ENCODE measurements at regions not wholly inside any gene's neighbourhood (a gene's known extent, or its start where the extent isn't known, plus 50 kb on each side); places are given as distances from the start of the nearest gene placed in this dataset.

DNA sequence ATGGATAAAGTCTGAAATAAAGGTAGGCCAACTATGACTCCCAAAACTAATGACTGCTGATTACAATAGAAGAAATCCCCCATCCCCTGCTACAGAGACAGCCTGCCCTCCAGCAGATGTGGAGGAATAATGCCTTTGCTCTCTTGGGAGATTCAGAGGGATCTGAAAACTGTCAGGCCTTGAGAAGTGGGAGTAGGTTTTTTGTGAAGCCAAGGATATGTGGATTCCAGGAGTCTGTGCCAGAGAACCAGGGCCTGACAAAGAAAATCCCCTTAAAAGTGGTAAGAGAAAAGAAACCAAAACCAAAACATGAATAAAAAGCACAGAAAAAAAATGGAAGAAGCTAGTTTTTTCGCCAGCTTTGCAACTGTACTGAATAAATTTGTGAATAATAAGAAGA lies 397.6 kb downstream of the ZNF521 start:
- intact Hi-C loops (cut with DNase I), result no loop called here
- Histone ChIP-seq H3K27ac (replicated peaks in 1 of 4) (no peak overlapping the region), H3K4me3 (no peak overlapping the region), H3K9me3 (peaks cover 0 to 5% (median 0%) of the 10 kb centered on the region in 4 donors), H3K36me3 (no peaks in the 10 kb centered on the region), H3K27me3 (no peaks in the 10 kb centered on the region), H3K4me1 (no peaks in the 10 kb centered on the region)
- TF ChIP-seq POLR2AphosphoS5 (IDR thresholded peaks at IDR 0.05), result no peak
- TF ChIP-seq POLR2A (IDR thresholded peaks at IDR 0.05; ENCODE audit: low read depth), result no peak
- TF ChIP-seq EP300 (IDR thresholded peaks at IDR 0.05), result no peak
- no peak for TF ChIP-seq CTCF (IDR thresholded peaks at IDR 0.05)
- DNase-seq (ENCODE audit: extremely low spot score), result no peak
- 70% methylated on average over 1 of the region's 1 CpG for WGBS

DNA sequence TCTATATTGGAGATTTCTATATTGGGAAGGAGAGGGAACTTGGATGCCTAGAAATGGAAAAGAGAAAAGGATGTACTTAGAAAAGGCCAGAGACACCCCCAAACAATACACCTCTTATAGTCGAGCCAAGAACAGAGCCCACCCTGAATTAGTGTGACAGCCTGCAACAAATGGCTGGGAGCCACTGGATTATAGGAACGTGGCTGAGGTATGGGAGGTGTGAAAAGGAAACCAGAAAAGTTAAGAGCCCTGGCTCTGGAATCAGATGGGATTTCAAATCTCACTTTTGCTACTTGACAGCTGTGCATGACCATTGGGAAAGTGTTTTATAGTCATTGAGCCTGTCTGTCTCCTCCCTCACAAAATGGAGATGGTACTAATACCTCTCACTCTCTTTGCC lies 394.0 kb downstream of the ZNF521 start:
- no peaks in the 10 kb centered on the region for H3K36me3 ChIP-seq
- no peak for DNase-seq (ENCODE audit: extremely low spot score)
- no peaks in the 10 kb centered on the region for H3K4me1 ChIP-seq
- no peak for TF ChIP-seq POLR2A (IDR thresholded peaks at IDR 0.05; ENCODE audit: low read depth)
- no peak for TF ChIP-seq POLR2AphosphoS5 (IDR thresholded peaks at IDR 0.05)
- no peak for TF ChIP-seq EP300 (IDR thresholded peaks at IDR 0.05)
- no peak for TF ChIP-seq CTCF (IDR thresholded peaks at IDR 0.05)
- no peak overlapping the region for H3K4me3 ChIP-seq
- intact Hi-C loops (cut with DNase I), result no loop called here
- peaks cover 0 to 5% (median 0%) of the 10 kb centered on the region in 4 donors for H3K9me3 ChIP-seq
- H3K27me3 ChIP-seq, result no peaks in the 10 kb centered on the region
- H3K27ac ChIP-seq (replicated peaks in 1 of 4), result no peak overlapping the region
- 80% methylated on average over 2 of the region's 2 CpGs for WGBS

DNA sequence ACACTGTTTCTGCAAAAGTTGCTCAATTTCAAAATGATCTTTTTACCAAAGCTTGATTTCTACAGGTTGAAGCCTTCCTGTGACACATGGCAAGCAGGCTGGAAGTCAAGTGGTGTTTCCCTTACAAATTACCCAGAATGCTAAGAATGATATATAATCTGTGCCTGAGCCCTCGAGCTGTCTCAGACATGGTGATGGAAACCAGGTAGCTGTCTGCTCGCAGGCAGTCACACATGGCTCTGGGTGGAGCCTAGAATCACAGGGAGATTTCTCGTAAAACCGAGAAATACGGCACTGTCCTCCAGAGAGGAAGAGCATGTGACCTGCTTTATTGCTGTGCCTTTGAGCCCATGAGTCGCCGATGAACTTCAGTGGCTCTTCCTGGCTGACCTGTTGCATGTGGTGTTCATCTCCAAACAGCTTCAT lies 392.9 kb downstream of the ZNF521 start:
- no peak overlapping the region for H3K4me3 ChIP-seq
- DNase-seq (ENCODE audit: extremely low spot score), result no peak
- no peaks in the 10 kb centered on the region for H3K4me1 ChIP-seq
- H3K27me3 ChIP-seq, result no peaks in the 10 kb centered on the region
- no peaks in the 10 kb centered on the region for H3K9me3 ChIP-seq
- no peak overlapping the region for H3K27ac ChIP-seq (replicated peaks in 1 of 4)
- H3K36me3 ChIP-seq, result no peaks in the 10 kb centered on the region
- WGBS, result 49% methylated on average over 7 of the region's 7 CpGs
- no peak for TF ChIP-seq POLR2AphosphoS5 (IDR thresholded peaks at IDR 0.05)
- TF ChIP-seq EP300 (IDR thresholded peaks at IDR 0.05), result no peak
- no peak for TF ChIP-seq POLR2A (IDR thresholded peaks at IDR 0.05; ENCODE audit: low read depth)
- no peak for TF ChIP-seq CTCF (IDR thresholded peaks at IDR 0.05)
- intact Hi-C loops (cut with DNase I), result no loop called here

GRCh38 chr18:24964216-24964615 lies 387.8 kb downstream of the ZNF521 start:
- peaks cover 0 to 8% (median 0%) of the 10 kb centered on the region in 4 donors for H3K9me3 ChIP-seq

More at GRCh38 chr18:24964216-24964615, 387.8 kb downstream of the ZNF521 start:
- Histone ChIP-seq H3K4me1 (no peaks in the 10 kb centered on the region), H3K27ac (replicated peaks in 1 of 4) (no peak overlapping the region), H3K4me3 (no peak overlapping the region), H3K36me3 (no peaks in the 10 kb centered on the region), H3K27me3 (no peaks in the 10 kb centered on the region)
- 67% methylated on average over 4 of the region's 4 CpGs for WGBS
- no peak for TF ChIP-seq POLR2AphosphoS5 (IDR thresholded peaks at IDR 0.05)
- no peak for TF ChIP-seq EP300 (IDR thresholded peaks at IDR 0.05)
- TF ChIP-seq CTCF (IDR thresholded peaks at IDR 0.05), result no peak
- TF ChIP-seq POLR2A (IDR thresholded peaks at IDR 0.05; ENCODE audit: low read depth), result no peak
- intact Hi-C loops (cut with DNase I), result no loop called here
- no peak for DNase-seq (ENCODE audit: extremely low spot score)
